Natural killer cell (primary cell): ENCODE measurements at regions not wholly inside any gene's neighbourhood (a gene's known extent, or its start where the extent isn't known, plus 50 kb on each side); places are given as distances from the start of the nearest gene placed in this dataset.

Experiments
- ATAC-seq, 3 donors: fragments of 150-1000 bp in 2 of 3; fragments of 200-7000 bp in 1 of 3; cut with Tn5 transposase; 1 replicate in 1 of 3; 2 replicates in 2 of 3; pipeline ENCODE4 v1.10.0; 2021; ENCODE audit warnings: mild to moderate bottlenecking in 2 of 3, moderate library complexity in 2 of 3
- DNase-seq, 2 donors: peaks; one replicate each; pipeline versions ENCODE4 v3.0.0 to v3.0.0-alpha.2; 2013 to 2021; ENCODE audit warnings: mixed read lengths in 1 of 2
- H3K27ac ChIP-seq: one replicate; pipeline ENCODE4 v1.5.1; 2013; ENCODE audit warnings: mild to moderate bottlenecking, low read length
- H3K27me3 ChIP-seq: one replicate; pipeline ENCODE4 v1.6.1; 2013; ENCODE audit warnings: low read length; ENCODE audit not compliant: control insufficient read depth, insufficient read depth
- H3K36me3 ChIP-seq: one replicate; pipeline ENCODE4 v1.6.1; 2013; ENCODE audit warnings: low read length; ENCODE audit not compliant: control insufficient read depth, insufficient read depth
- H3K4me1 ChIP-seq: one replicate; pipeline ENCODE4 v1.6.1; 2013; ENCODE audit warnings: low read length; ENCODE audit not compliant: control insufficient read depth, insufficient read depth
- H3K4me3 ChIP-seq: one replicate; pipeline ENCODE4 v1.5.1; 2013; ENCODE audit warnings: low read length
- H3K9me3 ChIP-seq: one replicate; pipeline ENCODE4 v1.6.1; 2013; ENCODE audit warnings: low read length; ENCODE audit not compliant: control insufficient read depth, insufficient read depth
- H3K27ac Mint-ChIP-seq, 2 donors: one replicate each; pipeline ENCODE4 v1.8.0; 2022; ENCODE audit warnings: mild to moderate bottlenecking in 2 of 2, mixed read lengths in 2 of 2, moderate library complexity in 1 of 2
- H3K27me3 Mint-ChIP-seq, 2 donors: one replicate each; pipeline ENCODE4 v1.8.0; 2022; ENCODE audit warnings: low read depth in 2 of 2, mixed read lengths in 2 of 2
- H3K36me3 Mint-ChIP-seq: one replicate; pipeline ENCODE4 v1.8.0; 2022; ENCODE audit warnings: mixed read lengths
- H3K4me1 Mint-ChIP-seq, 2 donors: one replicate each; pipeline ENCODE4 v1.8.0; 2022; ENCODE audit warnings: mixed read lengths in 2 of 2
- H3K4me3 Mint-ChIP-seq: one replicate; pipeline ENCODE4 v1.8.0; 2022; ENCODE audit warnings: mild to moderate bottlenecking, moderate library complexity, mixed read lengths
- H3K9me3 Mint-ChIP-seq, 2 donors: one replicate each; pipeline ENCODE4 v1.8.0; 2022; ENCODE audit warnings: mixed read lengths in 2 of 2
- CTCF ChIP-seq: fragments of 200-600 bp; IDR thresholded peaks from one replicate; pipeline ENCODE4 v1.8.0; 2022; ENCODE audit warnings: antibody characterized with exemption
- WGBS: methylation state at CpG from one replicate; pipeline ENCODE4 v1.1.7; 2013; ENCODE audit warnings: missing lambda C conversion rate; ENCODE audit not compliant: insufficient coverage; 5-methylcytosine and 5-hydroxymethylcytosine counted together
- intact Hi-C: fragments of 100-400 bp; cut with micrococcal nuclease; formaldehyde crosslinking; loops from one replicate; pipeline ENCODE4 v1.14.2; 2022

DNA sequence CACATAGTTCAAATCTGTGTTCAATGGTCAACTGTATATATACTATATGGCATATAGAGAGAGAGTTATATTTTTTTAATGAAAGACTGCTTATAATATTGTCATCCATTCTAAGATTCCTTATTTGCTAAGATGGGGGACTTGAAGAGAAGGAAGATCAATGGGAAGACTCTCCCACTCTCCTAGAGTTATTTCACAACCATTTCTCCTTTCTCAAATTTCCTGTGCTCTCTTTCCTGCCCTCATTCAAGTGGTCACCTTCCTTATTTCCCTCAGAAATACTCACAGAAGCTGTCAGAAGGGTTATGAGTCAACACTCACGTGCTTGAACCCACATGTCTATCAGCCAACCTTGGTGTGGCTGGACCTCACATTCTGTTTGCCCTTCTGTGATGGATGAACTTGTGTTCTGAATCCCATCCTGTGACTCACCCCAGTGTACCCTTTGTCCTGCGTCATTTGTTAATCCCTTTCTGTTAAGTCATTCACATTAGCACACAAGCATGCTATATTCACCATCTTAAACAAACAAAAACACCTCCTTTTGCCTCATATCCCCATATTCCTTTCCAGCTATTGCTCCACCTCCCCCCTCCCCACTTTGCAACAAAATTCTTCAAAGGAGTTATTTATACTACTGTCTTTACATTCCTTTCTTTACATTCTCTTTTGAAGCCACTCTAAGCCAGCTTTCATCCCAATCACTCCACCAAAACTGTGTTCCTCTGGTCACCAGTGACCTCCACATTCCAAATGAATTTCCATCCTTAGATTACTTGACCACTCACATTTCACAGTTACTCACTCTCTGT lies 279.3 kb upstream of the TCF21 start:
- H3K36me3 Mint-ChIP-seq: no peaks in the 10 kb centered on the region
- H3K4me3 ChIP-seq: no peak overlapping the region
- no peak for TF ChIP-seq CTCF
- H3K4me1 Mint-ChIP-seq: no peaks in the 10 kb centered on the region
- H3K4me1 ChIP-seq: no peaks in the 10 kb centered on the region
- DNase-seq (no peak), ATAC-seq (no peak)
- WGBS: 62% methylated on average over 2 of the region's 2 CpGs
- no peaks in the 10 kb centered on the region for H3K9me3 Mint-ChIP-seq
- no peak overlapping the region for H3K27ac Mint-ChIP-seq
- no peak overlapping the region for H3K27ac ChIP-seq
- intact Hi-C loops: no loop called here
- H3K27me3 Mint-ChIP-seq: no peaks in the 10 kb centered on the region
- no peaks in the 10 kb centered on the region for H3K27me3 ChIP-seq
- no peaks in the 10 kb centered on the region for H3K36me3 ChIP-seq
- no peak overlapping the region for H3K4me3 Mint-ChIP-seq
- no peaks in the 10 kb centered on the region for H3K9me3 ChIP-seq

GRCh38 chr6:133610227-133610840 lies 278.6 kb upstream of the TCF21 start:
- intact Hi-C loops: no loop called here
- ATAC-seq (no peak), DNase-seq (no peak)
- no peaks in the 10 kb centered on the region for H3K4me1 Mint-ChIP-seq
- Histone ChIP-seq H3K27ac (no peak overlapping the region), H3K27me3 (no peaks in the 10 kb centered on the region), H3K4me1 (no peaks in the 10 kb centered on the region), H3K36me3 (no peaks in the 10 kb centered on the region), H3K4me3 (no peak overlapping the region), H3K9me3 (no peaks in the 10 kb centered on the region)
- no peak overlapping the region for H3K4me3 Mint-ChIP-seq
- 77% methylated on average over 2 of the region's 2 CpGs for WGBS
- TF ChIP-seq CTCF: no peak
- no peaks in the 10 kb centered on the region for H3K36me3 Mint-ChIP-seq
- no peak overlapping the region for H3K27ac Mint-ChIP-seq
- no peaks in the 10 kb centered on the region for H3K9me3 Mint-ChIP-seq
- no peaks in the 10 kb centered on the region for H3K27me3 Mint-ChIP-seq

DNA sequence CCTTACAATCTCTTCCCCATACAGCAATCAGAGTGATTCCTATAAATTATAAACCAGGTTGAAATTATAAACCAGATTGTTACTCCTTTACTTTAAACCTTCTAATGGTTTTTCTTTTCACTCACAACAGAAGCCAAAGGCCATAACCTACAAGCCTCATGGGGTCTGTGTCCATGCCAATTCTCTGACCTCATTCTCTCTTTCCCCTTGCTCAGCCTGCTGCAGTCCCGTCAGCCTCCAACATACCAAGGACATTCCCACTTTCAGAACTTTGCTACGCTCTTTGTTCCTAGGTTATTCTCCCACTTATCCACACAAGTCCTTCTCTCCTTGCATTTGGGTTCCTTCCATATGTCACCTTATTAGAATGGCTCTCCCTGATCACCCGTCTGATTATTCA lies 277.9 kb upstream of the TCF21 start:
- TF ChIP-seq CTCF: no peak
- no peak overlapping the region for H3K4me3 Mint-ChIP-seq
- no peak for ATAC-seq
- intact Hi-C loops: no loop called here
- Histone ChIP-seq H3K9me3 (no peaks in the 10 kb centered on the region), H3K27me3 (no peaks in the 10 kb centered on the region), H3K4me3 (no peak overlapping the region), H3K4me1 (no peaks in the 10 kb centered on the region), H3K36me3 (no peaks in the 10 kb centered on the region), H3K27ac (no peak overlapping the region)
- H3K27me3 Mint-ChIP-seq: no peaks in the 10 kb centered on the region
- H3K27ac Mint-ChIP-seq: no peak overlapping the region
- no peak for DNase-seq
- no peaks in the 10 kb centered on the region for H3K4me1 Mint-ChIP-seq
- WGBS: 85% methylated on average over 3 of the region's 3 CpGs
- H3K9me3 Mint-ChIP-seq: peaks cover 0 to 2% of the 10 kb centered on the region in 2 donors
- H3K36me3 Mint-ChIP-seq: no peaks in the 10 kb centered on the region

DNA sequence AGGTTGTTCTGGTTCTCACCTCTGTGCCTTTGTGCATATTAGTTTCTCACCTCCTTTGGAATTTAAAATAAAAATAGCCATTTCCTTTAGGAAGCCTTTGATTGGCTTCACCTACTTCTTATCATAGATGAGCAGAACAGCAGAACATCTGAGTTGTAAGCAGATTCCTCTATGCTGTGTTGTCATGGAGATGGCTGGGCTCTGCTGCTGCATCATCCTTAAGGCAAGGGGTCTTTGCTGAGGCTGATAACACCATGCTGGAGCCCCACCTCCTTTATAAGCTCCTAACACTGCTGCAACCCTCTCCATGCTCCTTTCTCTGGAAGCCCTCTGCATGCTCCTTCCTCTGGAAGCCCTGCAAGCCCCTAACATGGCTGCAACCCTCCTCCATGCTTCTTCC lies 276.5 kb upstream of the TCF21 start:
- H3K9me3 ChIP-seq: no peaks in the 10 kb centered on the region
- no peak overlapping the region for H3K27ac ChIP-seq
- Mint-ChIP-seq H3K36me3 (no peaks in the 10 kb centered on the region), H3K4me1 (no peaks in the 10 kb centered on the region), H3K27ac (no peak overlapping the region), H3K27me3 (no peaks in the 10 kb centered on the region), H3K4me3 (no peak overlapping the region), H3K9me3 (peaks cover 4 to 7% of the 10 kb centered on the region in 2 donors)
- H3K4me1 ChIP-seq: no peaks in the 10 kb centered on the region
- DNase-seq (no peak), ATAC-seq (no peak)
- TF ChIP-seq CTCF: no peak
- no peak overlapping the region for H3K4me3 ChIP-seq
- intact Hi-C loops: no loop called here
- H3K36me3 ChIP-seq: no peaks in the 10 kb centered on the region
- H3K27me3 ChIP-seq: no peaks in the 10 kb centered on the region
